Keratinocyte (primary cell): ENCODE measurements at regions not wholly inside any gene's neighbourhood (a gene's known extent, or its start where the extent isn't known, plus 50 kb on each side); places are given as distances from the start of the nearest gene placed in this dataset.

Experiments
- DNase-seq: peaks from one replicate; pipeline ENCODE4 v3.0.0-alpha.2; 2011; ENCODE audit warnings: low read depth, missing footprints, low spot score
- FAIRE-seq: peaks from 2 replicates; lab custom pipeline; 2011; peaks lifted over from hg19 to GRCh38; lab: Jason Lieb, UNC
- H2AFZ ChIP-seq: 2 replicates; pipeline ENCODE4 v1.6.0; 2012; ENCODE audit warnings: low read length, control low read depth, inconsistent platforms; ENCODE audit not compliant: control insufficient read depth
- H3K27ac ChIP-seq: 2 replicates; pipeline ENCODE4 v1.5.1; 2011; ENCODE audit warnings: low read length; ENCODE audit not compliant: control insufficient read depth, insufficient read depth
- H3K27me3 ChIP-seq: 3 replicates; pipeline ENCODE4 v1.6.0; 2011; ENCODE audit warnings: low read length; ENCODE audit not compliant: control insufficient read depth, insufficient read depth; ENCODE audit errors: extremely low read depth
- H3K36me3 ChIP-seq, 2 experiments: 2 replicates in 1 of 2; 3 replicates in 1 of 2; pipeline ENCODE4 v1.5.1; 2011; ENCODE audit warnings: low read length in 2 of 2, mild to moderate bottlenecking in 1 of 2; ENCODE audit not compliant: control insufficient read depth in 2 of 2, insufficient read depth in 2 of 2; ENCODE audit errors: extremely low read depth in 1 of 2
- H3K4me1 ChIP-seq: 3 replicates; pipeline ENCODE4 v1.5.1; 2011; ENCODE audit warnings: low read length; ENCODE audit not compliant: control insufficient read depth, insufficient read depth; ENCODE audit errors: extremely low read depth
- H3K4me2 ChIP-seq: 3 replicates; pipeline ENCODE4 v1.6.0; 2011; ENCODE audit warnings: low read depth, low read length; ENCODE audit not compliant: control insufficient read depth, insufficient read depth; ENCODE audit errors: extremely low read depth
- H3K4me3 ChIP-seq, 3 experiments: fragments of 200-600 bp in 1 of 3; sonication (generic) in 1 of 3; 2 replicates in 2 of 3; 3 replicates in 1 of 3; pipeline ENCODE4 v1.5.1; 2011 to 2016; ENCODE audit warnings: low read length in 3 of 3, mild to moderate bottlenecking in 3 of 3, control low read depth in 2 of 3, inconsistent platforms in 1 of 3, low read depth in 1 of 3, mixed read lengths in 1 of 3, mixed run types in 1 of 3, moderate library complexity in 1 of 3; ENCODE audit not compliant: control insufficient read depth in 2 of 3, insufficient read depth in 2 of 3; ENCODE audit errors: extremely low read depth in 1 of 3
- H3K79me2 ChIP-seq: 2 replicates; pipeline ENCODE4 v1.6.0; 2012; ENCODE audit warnings: low read length; ENCODE audit not compliant: control insufficient read depth, insufficient read depth
- H3K9ac ChIP-seq: 3 replicates; pipeline ENCODE4 v1.6.0; 2011; ENCODE audit warnings: low read length; ENCODE audit not compliant: control insufficient read depth, insufficient read depth; ENCODE audit errors: extremely low read depth
- H3K9me1 ChIP-seq: 3 replicates; pipeline ENCODE4 v1.6.0; 2011; ENCODE audit warnings: low read length; ENCODE audit not compliant: control insufficient read depth, insufficient read depth; ENCODE audit errors: extremely low read depth
- H3K9me3 ChIP-seq: 2 replicates; pipeline ENCODE4 v1.5.1; 2012; ENCODE audit warnings: low read depth, low read length; ENCODE audit not compliant: control insufficient read depth
- H4K20me1 ChIP-seq: 3 replicates; pipeline ENCODE4 v1.6.0; 2011; ENCODE audit warnings: low read length; ENCODE audit not compliant: control insufficient read depth, insufficient read depth; ENCODE audit errors: extremely low read depth
- CTCF ChIP-seq, 3 experiments: IDR thresholded peaks in 1 of 3; conservative IDR thresholded peaks in 1 of 3; optimal IDR thresholded peaks in 1 of 3; 2 replicates in 2 of 3; 3 replicates in 1 of 3; pipeline versions ENCODE3 to v1.5.1; 2011; ENCODE audit warnings: low read length in 3 of 3, mild to moderate bottlenecking in 3 of 3, moderate library complexity in 2 of 3, control low read depth in 1 of 3, inconsistent platforms in 1 of 3; ENCODE audit not compliant: insufficient read depth in 2 of 3; ENCODE audit errors: extremely low read depth in 1 of 3
- EZH2 ChIP-seq: IDR thresholded peaks from one replicate; pipeline ENCODE4 v1.6.1; 2012; ENCODE audit warnings: inconsistent platforms, mild to moderate bottlenecking, low read length, moderate library complexity
- dilution Hi-C: fragments of 300-500 bp; cut with MboI; formaldehyde crosslinking; loops from one replicate; pipeline ENCODE4 v1.7.0; 2020; ENCODE audit warnings: low sequenced_read_pairs; ENCODE audit not compliant: extremely low pct_ligation_motif_present

GRCh38 chr3:3342141-3342540 lies 162.7 kb upstream of the CRBN start:
- FAIRE-seq = no peak
- H3K4me2 ChIP-seq = no peak overlapping the region

GRCh38 chr3:3340965-3341895 lies 161.7 kb upstream of the CRBN start:
- dilution Hi-C loops = no loop called here
- no peak overlapping the region for H3K4me2 ChIP-seq
- TF ChIP-seq CTCF (optimal IDR thresholded peaks at IDR 0.05 in 1 of 3, IDR thresholded peaks at IDR 0.05 in 1 of 3, conservative IDR thresholded peaks at IDR 0.05 in 1 of 3; ENCODE audit: extremely low read depth in 1 of 3, insufficient read depth in 2 of 3, low read length in 3 of 3) = no peak
- TF ChIP-seq EZH2 = no peak
- DNase-seq (no peak), FAIRE-seq (no peak)
- H4K20me1 ChIP-seq = no peaks in the 10 kb centered on the region
- H3K9me1 ChIP-seq = no peaks in the 10 kb centered on the region
- H2AFZ ChIP-seq = no peak overlapping the region
- H3K4me1 ChIP-seq = no peaks in the 10 kb centered on the region
- no peaks in the 10 kb centered on the region for H3K27me3 ChIP-seq
- no peak overlapping the region for H3K27ac ChIP-seq
- no peak overlapping the region for H3K9ac ChIP-seq
- H3K79me2 ChIP-seq = no peaks in the 10 kb centered on the region
- no peaks in the 10 kb centered on the region for H3K9me3 ChIP-seq
- H3K36me3 ChIP-seq = no peaks in the 10 kb centered on the region
- H3K4me3 ChIP-seq = no peak overlapping the region

More at GRCh38 chr3:3342141-3342540, 162.7 kb upstream of the CRBN start:
- Histone ChIP-seq H3K4me1 (no peaks in the 10 kb centered on the region), H4K20me1 (no peaks in the 10 kb centered on the region), H3K27me3 (no peaks in the 10 kb centered on the region), H3K9me3 (no peaks in the 10 kb centered on the region), H3K79me2 (no peaks in the 10 kb centered on the region), H3K27ac (no peak overlapping the region), H3K4me3 (no peak overlapping the region), H3K9ac (no peak overlapping the region), H2AFZ (no peak overlapping the region), H3K9me1 (no peaks in the 10 kb centered on the region), H3K36me3 (no peaks in the 10 kb centered on the region)
- TF ChIP-seq EZH2 = no peak
- no peak for TF ChIP-seq CTCF (optimal IDR thresholded peaks at IDR 0.05 in 1 of 3, IDR thresholded peaks at IDR 0.05 in 1 of 3, conservative IDR thresholded peaks at IDR 0.05 in 1 of 3; ENCODE audit: extremely low read depth in 1 of 3, insufficient read depth in 2 of 3, low read length in 3 of 3)
- DNase-seq = no peak
- dilution Hi-C loops = no loop called here
